ENCODE measurements at regions not wholly inside any gene's neighbourhood (a gene's known extent, or its start where the extent isn't known, plus 50 kb on each side); places are given as distances from the start of the nearest gene placed in this dataset.

DNA sequence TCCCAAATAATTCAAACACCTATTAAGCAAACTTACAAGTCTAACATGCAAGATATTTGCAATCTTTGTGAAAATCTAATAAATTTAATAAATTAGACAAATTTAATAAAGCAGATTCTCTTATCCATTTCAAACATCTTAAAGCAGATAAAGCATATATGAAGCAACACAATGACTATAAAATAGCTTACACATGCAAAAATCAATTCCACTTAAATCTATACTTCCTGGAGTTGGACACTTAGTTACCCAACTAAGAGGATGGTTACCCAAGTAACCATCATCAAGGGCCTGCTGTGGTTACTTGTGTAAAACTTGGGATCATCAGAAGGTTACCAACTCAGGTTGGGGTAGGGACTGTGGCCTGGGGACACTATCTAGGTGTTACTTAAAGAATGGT, 206.8 kb downstream of the CD47 start:
- TF ChIP-seq TAF1 (IDR thresholded peaks at IDR 0.05; ENCODE audit: borderline replicate concordance, low read depth, low read length), result no peak
- no peak for TF ChIP-seq POLR2A (IDR thresholded peaks at IDR 0.05; ENCODE audit: low read depth, low read length)
- no peak for FAIRE-seq

GRCh38 chr3:107882881-107883280, 207.9 kb downstream of the CD47 start:
- TF ChIP-seq TAF1 (IDR thresholded peaks at IDR 0.05; ENCODE audit: borderline replicate concordance, low read depth, low read length) (no peak), POLR2AphosphoS5 (IDR thresholded peaks at IDR 0.05; ENCODE audit: low read depth, low read length) (no peak), POLR2A (IDR thresholded peaks at IDR 0.05; ENCODE audit: low read depth, low read length) (no peak)
- no peak for DNase-seq (ENCODE audit: insufficient read length)
- FAIRE-seq, result no peak

More for the DNA sequence above, 206.8 kb downstream of the CD47 start:
- DNase-seq (ENCODE audit: insufficient read length), result no peak

DNA sequence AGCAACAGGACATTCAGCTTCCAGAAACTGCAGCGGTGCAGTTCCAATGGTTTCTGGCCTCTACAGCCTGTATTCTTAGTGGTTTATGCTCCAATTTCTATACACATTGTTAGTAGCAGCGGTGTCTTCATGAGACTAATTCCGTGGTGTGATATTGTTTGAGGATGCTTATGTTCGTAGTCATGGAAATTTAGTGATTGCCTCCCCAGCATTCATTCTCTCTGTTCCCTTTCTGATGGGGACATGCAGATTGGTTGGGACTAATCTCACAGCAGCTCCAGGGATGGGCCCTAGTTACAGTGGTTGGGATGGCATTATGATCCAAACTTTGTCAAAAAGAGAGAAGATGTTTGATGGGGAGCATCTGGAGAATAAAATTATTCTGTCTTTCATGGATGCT, 208.6 kb downstream of the CD47 start:
- FAIRE-seq (no peak), DNase-seq (ENCODE audit: insufficient read length) (no peak)
- no peak for TF ChIP-seq POLR2AphosphoS5 (IDR thresholded peaks at IDR 0.05; ENCODE audit: low read depth, low read length)
- no peak for TF ChIP-seq POLR2A (IDR thresholded peaks at IDR 0.05; ENCODE audit: low read depth, low read length)
- no peak for TF ChIP-seq TAF1 (IDR thresholded peaks at IDR 0.05; ENCODE audit: borderline replicate concordance, low read depth, low read length)

GRCh38 chr3:107881509-107881908, 209.3 kb downstream of the CD47 start:
- DNase-seq (ENCODE audit: insufficient read length) (no peak), FAIRE-seq (peak; percentile 9)
- no peak for TF ChIP-seq POLR2A (IDR thresholded peaks at IDR 0.05; ENCODE audit: low read depth, low read length)
- TF ChIP-seq POLR2AphosphoS5 (IDR thresholded peaks at IDR 0.05; ENCODE audit: low read depth, low read length), result no peak
- TF ChIP-seq TAF1 (IDR thresholded peaks at IDR 0.05; ENCODE audit: borderline replicate concordance, low read depth, low read length), result no peak

DNA sequence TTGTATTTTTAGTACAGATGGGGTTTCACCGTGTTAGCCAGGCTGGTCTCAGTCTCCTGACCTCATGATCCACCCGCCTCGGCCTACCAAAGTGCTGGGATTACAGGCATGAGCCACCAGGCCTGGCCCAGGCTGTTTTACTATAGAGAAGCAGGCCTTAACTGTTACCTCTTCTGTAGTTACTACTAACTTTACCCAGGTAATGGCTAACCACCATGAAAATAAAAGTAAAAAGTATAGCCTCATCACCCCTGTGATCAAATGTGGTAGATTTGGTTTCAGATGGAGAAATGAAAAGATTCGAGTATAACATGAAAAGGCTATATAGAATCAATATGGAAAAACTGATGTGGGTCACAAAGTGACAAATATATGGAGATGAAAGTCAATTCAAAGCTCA, 210.1 kb downstream of the CD47 start:
- TF ChIP-seq POLR2A (IDR thresholded peaks at IDR 0.05; ENCODE audit: low read depth, low read length) (no peak), TAF1 (IDR thresholded peaks at IDR 0.05; ENCODE audit: borderline replicate concordance, low read depth, low read length) (no peak), POLR2AphosphoS5 (IDR thresholded peaks at IDR 0.05; ENCODE audit: low read depth, low read length) (no peak)
- FAIRE-seq (no peak), DNase-seq (ENCODE audit: insufficient read length) (no peak)

DNA sequence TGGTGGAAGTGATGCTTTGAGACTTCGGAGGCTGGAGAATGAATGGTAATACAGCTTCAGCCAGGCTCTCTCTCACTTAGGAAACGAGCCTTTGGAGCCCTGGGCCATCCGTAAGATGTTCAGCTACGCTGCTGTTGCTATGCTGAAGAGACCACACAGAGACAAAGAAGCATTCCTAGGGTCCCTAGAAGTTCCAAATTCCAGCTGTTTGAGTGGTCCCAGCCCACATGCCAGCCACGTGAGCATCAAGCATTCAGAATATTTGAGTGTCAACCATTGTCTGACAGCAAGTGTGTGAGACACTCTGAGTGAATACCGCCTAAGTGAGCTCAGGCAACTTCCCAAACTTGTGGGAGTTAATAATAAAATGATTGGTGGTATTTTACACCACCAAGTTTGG, 212.9 kb downstream of the CD47 start:
- no peak for FAIRE-seq

GRCh38 chr3:107870943-107871638, 219.7 kb downstream of the CD47 start:
- TF ChIP-seq POLR2A (IDR thresholded peaks at IDR 0.05; ENCODE audit: low read depth, low read length) (no peak), TAF1 (IDR thresholded peaks at IDR 0.05; ENCODE audit: borderline replicate concordance, low read depth, low read length) (no peak), POLR2AphosphoS5 (IDR thresholded peaks at IDR 0.05; ENCODE audit: low read depth, low read length) (no peak)
- DNase-seq (ENCODE audit: insufficient read length) (no peak), FAIRE-seq (no peak)

More for the DNA sequence above, 212.9 kb downstream of the CD47 start:
- DNase-seq (ENCODE audit: insufficient read length), result no peak
- no peak for TF ChIP-seq TAF1 (IDR thresholded peaks at IDR 0.05; ENCODE audit: borderline replicate concordance, low read depth, low read length)
- TF ChIP-seq POLR2A (IDR thresholded peaks at IDR 0.05; ENCODE audit: low read depth, low read length), result no peak
- no peak for TF ChIP-seq POLR2AphosphoS5 (IDR thresholded peaks at IDR 0.05; ENCODE audit: low read depth, low read length)

GRCh38 chr3:107870096-107870495, 220.7 kb downstream of the CD47 start:
- FAIRE-seq, result no peak
- no peak for DNase-seq (ENCODE audit: insufficient read length)
- TF ChIP-seq POLR2A (IDR thresholded peaks at IDR 0.05; ENCODE audit: low read depth, low read length) (no peak), TAF1 (IDR thresholded peaks at IDR 0.05; ENCODE audit: borderline replicate concordance, low read depth, low read length) (no peak), POLR2AphosphoS5 (IDR thresholded peaks at IDR 0.05; ENCODE audit: low read depth, low read length) (no peak)

DNA sequence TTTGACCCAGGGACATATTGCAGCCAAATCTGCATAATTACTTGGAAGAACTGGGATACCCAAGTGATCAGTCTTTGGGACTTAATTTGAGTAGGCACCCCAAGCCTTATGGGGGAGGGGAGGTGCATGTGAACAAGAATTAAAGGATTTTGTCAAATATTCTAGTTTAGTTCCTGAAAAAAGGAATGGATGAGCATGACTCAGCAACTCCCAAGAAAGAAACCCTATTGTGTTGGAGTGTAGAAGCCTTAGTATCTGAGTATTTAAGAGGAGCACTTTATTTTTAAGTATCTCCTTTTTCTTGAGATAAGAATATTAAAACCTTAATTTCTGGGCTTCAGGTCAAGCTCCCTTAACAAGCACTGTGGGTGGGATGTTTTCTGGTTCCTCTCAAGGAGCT, 222.4 kb downstream of the CD47 start:
- FAIRE-seq (no peak), DNase-seq (ENCODE audit: insufficient read length) (no peak)
- TF ChIP-seq POLR2A (IDR thresholded peaks at IDR 0.05; ENCODE audit: low read depth, low read length) (no peak), TAF1 (IDR thresholded peaks at IDR 0.05; ENCODE audit: borderline replicate concordance, low read depth, low read length) (no peak), POLR2AphosphoS5 (IDR thresholded peaks at IDR 0.05; ENCODE audit: low read depth, low read length) (no peak)

- peak; percentile 93 for FAIRE-seq
- DNase-seq (ENCODE audit: insufficient read length), result no peak
- no peak for TF ChIP-seq POLR2A (IDR thresholded peaks at IDR 0.05; ENCODE audit: low read depth, low read length)
- no peak for TF ChIP-seq TAF1 (IDR thresholded peaks at IDR 0.05; ENCODE audit: borderline replicate concordance, low read depth, low read length)
- no peak for TF ChIP-seq POLR2AphosphoS5 (IDR thresholded peaks at IDR 0.05; ENCODE audit: low read depth, low read length)
Measured at GRCh38 chr3:107861904-107862303, 228.9 kb downstream of the CD47 start.

GRCh38 chr3:107861422-107861821, 229.4 kb downstream of the CD47 start:
- FAIRE-seq (peak; percentile 70), DNase-seq (ENCODE audit: insufficient read length) (no peak)
- TF ChIP-seq POLR2A (IDR thresholded peaks at IDR 0.05; ENCODE audit: low read depth, low read length) (no peak), POLR2AphosphoS5 (IDR thresholded peaks at IDR 0.05; ENCODE audit: low read depth, low read length) (no peak), TAF1 (IDR thresholded peaks at IDR 0.05; ENCODE audit: borderline replicate concordance, low read depth, low read length) (no peak)
